GM12878 (cell line): ENCODE measurements at regions not wholly inside any gene's neighbourhood (a gene's known extent, or its start where the extent isn't known, plus 50 kb on each side); places are given as distances from the start of the nearest gene placed in this dataset.

Source experiments
- ATAC-seq: fragments of 200-7000 bp; cut with Tn5 transposase; 3 replicates; pipeline ENCODE4 v1.9.1; 2020; ENCODE audit warnings: mild to moderate bottlenecking, moderate library complexity
- BruUV-seq: library from RNA; stranded (reverse); fragments of 400-500 nt; replicated peaks from 2 replicates; lab custom pipeline; 2021; lab: Mats Ljungman, UMichigan
- CTCF ChIA-PET: fragments of 300-600 bp; sonication (Branson Sonifier 250); formaldehyde crosslinking; extraction: SDS; loops from one replicate; lab custom pipeline; 2021; ENCODE audit warnings: inconsistent platforms; lab: Yijun Ruan, JAX
- POLR2A ChIA-PET: fragments of 350-600 bp; formaldehyde crosslinking; extraction: SDS; loops from one replicate; lab custom pipeline; 2021; ENCODE audit warnings: inconsistent platforms; lab: Charles Lee
- RAD21 ChIA-PET: fragments of 300-600 bp; sonication (Branson Sonifier 250); formaldehyde crosslinking; loops from one replicate; lab custom pipeline; 2023; ENCODE audit warnings: antibody characterized with exemption; ENCODE audit not compliant: unreplicated experiment; lab: Charles Lee
- SMC1A ChIA-PET: fragments of 300-600 bp; sonication (Branson Sonifier 250); formaldehyde crosslinking; loops from one replicate; lab custom pipeline; 2023; ENCODE audit not compliant: unreplicated experiment, uncharacterized antibody; lab: Charles Lee
- DNase-seq: peaks from one replicate; pipeline ENCODE4 v3.0.0-alpha.2; 2011; ENCODE audit warnings: low read depth, low spot score
- FAIRE-seq: peaks from 3 replicates; lab custom pipeline; 2011; peaks lifted over from hg19 to GRCh38; lab: Jason Lieb, UNC
- H2AFZ ChIP-seq: 2 replicates; pipeline ENCODE4 v1.6.0; 2011; ENCODE audit warnings: low read depth, low read length, control low read depth; ENCODE audit not compliant: control insufficient read depth
- H3K27ac ChIP-seq: 2 replicates; pipeline ENCODE4 v1.5.1; 2011; ENCODE audit warnings: control low read depth; ENCODE audit not compliant: control insufficient read depth, insufficient read depth
- H3K27me3 ChIP-seq, 2 experiments: replicated peaks in 1 of 2; 2 replicates each; pipeline versions ENCODE4 v1.6.0 to v1.6.1; 2011; ENCODE audit warnings: low read length in 1 of 2; ENCODE audit not compliant: control insufficient read depth in 2 of 2, insufficient read depth in 2 of 2
- H3K36me3 ChIP-seq, 2 experiments: 2 replicates each; pipeline ENCODE4 v1.5.1; 2011; ENCODE audit warnings: low read length in 1 of 2; ENCODE audit not compliant: control insufficient read depth in 2 of 2, insufficient read depth in 2 of 2
- H3K4me1 ChIP-seq: 2 replicates; pipeline ENCODE4 v1.6.1; 2011; ENCODE audit warnings: mild to moderate bottlenecking, low read length, moderate library complexity, mixed read lengths; ENCODE audit not compliant: control insufficient read depth, insufficient read depth
- H3K4me2 ChIP-seq: 2 replicates; pipeline ENCODE4 v1.6.0; 2011; ENCODE audit warnings: control low read depth; ENCODE audit not compliant: control insufficient read depth, insufficient read depth
- H3K4me3 ChIP-seq: fragments of 200-600 bp; sonication (generic); 2 replicates; pipeline ENCODE4 v1.5.1; 2016
- H3K79me2 ChIP-seq: 2 replicates; pipeline ENCODE4 v1.6.0; 2011; ENCODE audit warnings: low read length; ENCODE audit not compliant: control insufficient read depth, insufficient read depth
- H3K9ac ChIP-seq: 2 replicates; pipeline ENCODE4 v1.8.0; 2011; ENCODE audit warnings: low read length, control low read depth, mixed read lengths; ENCODE audit not compliant: control insufficient read depth, insufficient read depth
- H3K9me3 ChIP-seq: replicated peaks from 3 replicates; pipeline ENCODE4 v1.5.1; 2011; ENCODE audit warnings: mild to moderate bottlenecking, low read length; ENCODE audit not compliant: control insufficient read depth, insufficient read depth
- H4K20me1 ChIP-seq: 2 replicates; pipeline ENCODE4 v1.6.0; 2011; ENCODE audit not compliant: control insufficient read depth, insufficient read depth
- IRF4 ChIP-seq: IDR thresholded peaks from 2 replicates; pipeline ENCODE4 v1.6.1; 2011; ENCODE audit warnings: low read depth, low read length
- MTA3 ChIP-seq: IDR thresholded peaks from 2 replicates; pipeline ENCODE4 v1.6.1; 2012; ENCODE audit warnings: low read length, inconsistent platforms, borderline replicate concordance
- NBN ChIP-seq: fragments of 450-650 bp; IDR thresholded peaks from 2 replicates; pipeline ENCODE4 v1.6.1; 2016
- YY1 ChIP-seq: IDR thresholded peaks from 2 replicates; pipeline ENCODE4 v1.6.1; 2011; ENCODE audit warnings: low read depth, mild to moderate bottlenecking, low read length
- WGBS: methylation state at CpG from one replicate; pipeline ENCODE4 v1.1.6; 2016; ENCODE audit warnings: low lambda C conversion rate; ENCODE audit not compliant: insufficient replicate concordance, insufficient coverage; ENCODE audit errors: missing lambda C conversion rate; 5-methylcytosine and 5-hydroxymethylcytosine counted together
- in situ Hi-C: fragments of 300-500 bp; cut with MboI; formaldehyde crosslinking; loops from 9 replicates; pipeline ENCODE4 v1.14.3; 2018; ENCODE audit warnings: mixed read lengths
- intact Hi-C: fragments of 100-400 bp; cut with micrococcal nuclease; formaldehyde crosslinking; loops from one replicate; pipeline ENCODE4 v1.14.2; 2022; ENCODE audit not compliant: unreplicated experiment

GRCh38 chr14:101223127-101223526 lies 319.6 kb upstream of the RTL1 start:
- Histone ChIP-seq H3K9me3 (no peaks in the 10 kb centered on the region; the same call in 2 of the 3 replicates), H3K36me3 (no peaks in the 10 kb centered on the region), H2AFZ (no peak overlapping the region), H3K4me2 (no peak overlapping the region), H3K9ac (no peak overlapping the region), H4K20me1 (no peaks in the 10 kb centered on the region)
- in situ Hi-C loops: no loop called here
- 31% methylated on average over 6 of the region's 6 CpGs for WGBS
- CTCF ChIA-PET: no interaction called here
- ATAC-seq (no peak), DNase-seq (no peak)
- TF ChIP-seq IRF4 (no peak), MTA3 (no peak)
- TF ChIP-seq, all 136 proteins: peak for 0
- Histone ChIP-seq H3K27me3 (no peaks in the 10 kb centered on the region), H3K4me1 (no peaks in the 10 kb centered on the region), H3K27ac (no peak overlapping the region), H3K79me2 (no peaks in the 10 kb centered on the region), H3K4me3 (no peak overlapping the region)
- SMC1A ChIA-PET: no interaction called here
- no peak for FAIRE-seq
- RAD21 ChIA-PET: no interaction called here
- POLR2A ChIA-PET: no interaction called here
- intact Hi-C loops: no loop called here
- no TSS peak for BruUV-seq

DNA sequence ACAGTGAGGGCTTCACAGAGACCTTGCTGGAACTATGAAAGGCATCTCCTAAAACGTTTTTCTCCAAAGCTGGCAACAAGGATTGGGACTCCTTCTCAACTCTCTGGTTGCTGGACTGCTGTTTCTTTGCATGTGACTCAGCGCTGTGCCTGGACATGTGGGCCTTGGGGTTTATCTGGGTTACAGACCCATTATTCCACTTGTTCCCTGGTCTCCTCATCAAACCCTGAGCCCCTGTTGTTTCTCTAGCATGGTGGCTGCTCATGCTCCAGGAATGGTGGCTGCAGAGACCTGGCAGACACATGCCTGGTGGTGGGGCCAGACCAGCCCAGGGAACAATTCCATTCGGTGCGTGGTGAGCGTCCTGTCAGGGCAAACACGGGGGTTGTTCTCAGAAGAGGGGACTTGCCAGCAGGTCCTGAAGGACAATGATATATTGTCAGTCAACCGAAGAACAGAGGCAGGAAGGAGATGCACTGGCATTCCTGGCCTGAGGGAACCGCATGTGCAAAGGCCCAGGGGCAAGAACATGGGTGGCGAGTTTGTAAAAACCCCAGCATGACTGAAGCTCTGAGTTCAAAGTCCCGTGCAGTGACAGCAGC lies 320.1 kb upstream of the RTL1 start:
- no peaks in the 10 kb centered on the region for H4K20me1 ChIP-seq
- no peak overlapping the region for H3K4me3 ChIP-seq
- H3K79me2 ChIP-seq: no peaks in the 10 kb centered on the region
- TF ChIP-seq NBN (no peak), YY1 (no peak)
- in situ Hi-C loops: no loop called here
- no peaks in the 10 kb centered on the region for H3K36me3 ChIP-seq
- no TSS peak for BruUV-seq
- RAD21 ChIA-PET: no interaction called here
- H2AFZ ChIP-seq: no peak overlapping the region
- no peaks in the 10 kb centered on the region; the same call in 2 of the 3 replicates for H3K9me3 ChIP-seq
- no peak overlapping the region for H3K4me2 ChIP-seq
- H3K9ac ChIP-seq: no peak overlapping the region
- 43% methylated on average over 10 of the region's 10 CpGs for WGBS
- H3K4me1 ChIP-seq: no peaks in the 10 kb centered on the region
- POLR2A ChIA-PET: no interaction called here
- SMC1A ChIA-PET: no interaction called here
- CTCF ChIA-PET: no interaction called here
- intact Hi-C loops: no loop called here
- ATAC-seq (no peak), FAIRE-seq (no peak), DNase-seq (no peak)
- no peak overlapping the region for H3K27ac ChIP-seq
- no peaks in the 10 kb centered on the region for H3K27me3 ChIP-seq
